NCI-H446 treated with DMSO at 0.1 percent for 48 hours (cell line): ENCODE measurements at regions not wholly inside any gene's neighbourhood (a gene's known extent, or its start where the extent isn't known, plus 50 kb on each side); places are given as distances from the start of the nearest gene placed in this dataset.

Experiments
- DNase-seq: peaks from one replicate; lab custom pipeline; 2025; lab: John Stamatoyannopoulos, UW

DNA sequence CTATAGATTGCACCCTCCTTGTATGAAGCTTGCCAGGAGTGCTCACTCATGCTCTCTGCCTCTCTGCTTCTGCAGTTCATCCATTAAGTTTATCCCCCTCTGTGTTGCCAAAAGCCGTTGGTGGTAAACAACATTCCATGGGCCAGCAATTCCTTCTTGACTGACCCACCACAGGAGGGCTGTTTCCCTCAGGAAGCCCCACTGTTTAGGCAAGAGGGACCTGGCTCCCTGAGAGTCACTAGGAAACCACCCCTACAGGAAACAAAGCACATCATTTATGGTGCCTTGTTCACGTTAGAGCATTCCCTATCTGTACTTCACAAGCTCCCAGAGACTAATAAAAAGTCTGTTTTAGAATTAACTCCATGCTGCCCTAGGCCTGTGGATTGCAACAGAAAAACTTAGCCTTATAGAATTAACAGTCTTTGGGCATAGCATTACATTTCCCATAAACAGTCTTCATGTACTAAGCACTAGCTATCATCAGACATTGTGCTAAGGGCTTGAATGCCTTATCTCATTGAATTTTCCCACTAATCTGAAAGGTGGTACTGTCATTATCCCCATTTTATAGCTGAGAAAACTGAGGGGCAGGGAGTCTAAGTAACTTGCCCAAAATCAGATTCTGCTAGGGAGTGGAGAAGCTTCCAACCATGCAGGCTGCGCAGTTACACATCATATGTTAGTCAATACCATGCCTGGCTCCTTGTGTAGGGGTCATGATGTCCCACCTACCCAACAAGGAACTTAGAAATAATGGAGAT lies 149.9 kb downstream of the SHQ1 start:
- no peak for DNase-seq

DNA sequence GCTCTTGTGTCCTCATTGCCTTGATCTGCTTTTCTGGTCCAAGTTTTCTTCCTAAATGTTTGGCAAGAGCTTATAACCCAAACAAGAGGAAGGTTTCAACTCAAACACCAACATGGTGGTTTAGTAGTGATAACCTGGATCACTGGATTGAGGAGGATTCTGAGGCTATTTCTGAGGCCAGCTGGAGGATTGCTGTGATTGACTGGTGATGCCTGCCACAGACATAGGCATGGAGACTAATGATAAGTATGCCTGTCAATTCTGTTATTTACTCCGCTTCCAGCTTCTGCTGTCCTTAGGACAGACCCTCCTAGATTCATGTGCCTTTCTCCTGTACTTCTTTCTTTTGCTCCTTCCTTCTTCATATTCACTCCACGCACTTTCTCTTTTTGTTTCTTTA lies 150.5 kb downstream of the SHQ1 start:
- no peak for DNase-seq

DNA sequence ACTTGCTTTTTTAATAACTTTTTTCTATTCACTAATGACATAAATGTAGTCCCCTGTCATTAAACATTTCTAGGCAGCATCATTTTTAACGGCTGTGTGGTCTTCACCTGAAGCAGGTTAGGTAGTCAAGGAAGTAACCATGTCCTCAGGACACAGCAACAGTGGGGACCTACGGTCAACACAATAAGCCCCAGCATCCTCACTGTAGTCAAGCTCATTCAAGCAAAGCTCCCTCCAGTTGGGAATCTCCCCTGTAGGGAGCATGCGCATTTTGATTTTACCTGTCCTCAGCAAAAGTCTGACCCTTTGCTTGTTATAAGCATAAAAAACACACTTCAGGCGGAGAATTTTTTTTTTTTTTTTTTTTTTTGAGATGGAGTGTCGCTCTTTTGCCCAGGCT lies 151.4 kb downstream of the SHQ1 start:
- DNase-seq = no peak

DNA sequence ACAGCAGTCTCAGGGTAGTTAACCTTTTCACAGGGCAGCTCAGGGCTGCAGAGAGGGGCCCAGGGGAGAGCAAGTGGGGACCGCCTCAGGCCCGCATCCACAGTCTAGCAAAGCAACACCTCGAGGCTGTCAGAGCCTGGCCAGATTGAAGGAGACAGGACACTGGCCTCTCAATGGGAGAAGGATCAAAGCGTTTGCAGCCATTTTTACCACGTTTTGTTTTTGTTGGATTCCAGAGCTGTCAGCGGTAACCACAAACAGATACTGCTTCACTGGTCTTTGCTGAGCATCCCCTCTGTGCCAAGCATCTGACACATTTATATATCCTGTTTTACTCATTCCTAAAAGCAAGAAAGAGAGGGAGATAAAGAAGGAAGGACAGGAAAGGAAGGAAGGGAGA lies 153.8 kb downstream of the SHQ1 start:
- DNase-seq = no peak

DNA sequence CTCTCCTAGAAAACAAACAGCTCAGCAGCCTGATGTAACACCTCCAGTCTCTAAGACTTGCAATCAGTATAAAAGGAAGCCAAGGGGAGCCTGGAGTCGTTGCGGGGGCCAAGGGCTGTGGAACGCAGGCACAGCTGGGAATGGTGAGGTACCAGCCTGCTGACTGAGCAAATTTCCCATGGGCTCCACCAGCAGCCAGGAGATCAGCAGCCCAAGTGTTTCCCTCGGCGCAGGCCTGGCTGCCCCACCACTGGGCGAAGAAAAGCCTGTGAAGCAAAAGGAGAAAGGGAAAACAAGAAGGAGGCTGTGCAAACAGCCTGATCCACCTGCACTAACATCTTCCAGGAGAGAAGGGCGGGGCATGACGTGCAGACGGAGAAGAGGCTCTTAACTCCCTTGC lies 155.3 kb downstream of the SHQ1 start:
- DNase-seq = no peak

DNA sequence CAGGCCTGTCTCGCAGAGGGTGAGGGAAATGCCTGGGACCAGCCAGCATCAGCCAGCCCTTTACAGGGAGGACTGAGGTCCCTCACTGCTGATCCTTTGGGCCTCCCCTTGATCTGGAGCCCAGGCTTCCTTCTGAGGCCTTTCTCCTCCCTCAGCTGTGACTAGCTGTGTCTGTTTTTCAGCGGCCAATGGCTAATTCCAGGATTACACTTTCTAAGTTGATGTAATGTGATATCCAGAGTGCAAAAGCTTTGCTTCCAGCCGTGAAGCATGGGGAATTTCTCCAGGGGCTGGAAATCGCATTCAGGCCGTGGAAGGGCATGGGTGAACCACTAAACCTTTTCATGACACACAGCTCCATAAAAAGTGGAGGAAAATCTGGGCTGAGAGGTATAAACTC lies 157.6 kb downstream of the SHQ1 start:
- DNase-seq = no peak

DNA sequence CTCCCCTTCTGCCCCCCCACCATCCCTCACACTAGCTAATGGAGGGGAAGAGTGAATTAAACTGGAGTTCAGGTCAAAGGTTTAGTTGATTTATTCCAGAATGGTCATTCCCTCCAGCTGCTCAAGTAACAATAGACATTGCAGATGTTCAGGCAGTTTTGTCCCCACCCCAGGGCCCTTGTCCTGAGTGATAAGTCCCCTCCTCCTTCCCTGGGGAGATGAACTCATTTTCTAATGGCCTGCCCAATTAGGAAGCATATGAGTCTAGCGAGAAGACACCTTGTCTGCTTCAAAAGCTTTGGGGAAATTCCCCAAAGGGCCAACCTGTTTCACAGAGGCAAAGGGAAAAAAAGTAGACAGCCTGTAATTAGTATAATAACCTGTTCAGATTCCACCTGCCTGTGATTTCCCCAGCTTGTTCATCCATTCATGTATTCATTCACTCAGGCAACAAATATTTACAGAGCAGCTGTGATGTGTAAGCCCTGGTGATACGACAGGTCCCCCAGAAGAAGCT lies 165.3 kb downstream of the SHQ1 start:
- no peak for DNase-seq

DNA sequence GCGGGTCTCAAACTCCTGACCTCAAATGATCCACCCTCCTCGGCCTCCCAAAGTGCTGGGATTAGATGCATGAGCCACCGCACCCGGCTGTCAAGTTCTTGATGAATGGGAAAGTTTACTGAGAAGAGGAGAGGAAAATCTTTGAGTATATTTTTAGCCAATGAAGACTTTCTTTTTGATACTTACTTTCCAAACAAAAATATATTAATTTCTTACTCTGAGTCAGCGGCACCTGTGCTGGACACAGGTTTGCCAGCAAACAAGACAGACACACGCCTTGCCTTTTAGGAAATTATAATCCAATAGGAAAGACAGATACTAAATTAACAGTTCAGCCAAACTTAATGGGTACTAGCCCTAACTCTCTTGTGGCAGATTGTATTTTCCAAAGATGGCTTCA lies 166.6 kb downstream of the SHQ1 start:
- no peak for DNase-seq

DNA sequence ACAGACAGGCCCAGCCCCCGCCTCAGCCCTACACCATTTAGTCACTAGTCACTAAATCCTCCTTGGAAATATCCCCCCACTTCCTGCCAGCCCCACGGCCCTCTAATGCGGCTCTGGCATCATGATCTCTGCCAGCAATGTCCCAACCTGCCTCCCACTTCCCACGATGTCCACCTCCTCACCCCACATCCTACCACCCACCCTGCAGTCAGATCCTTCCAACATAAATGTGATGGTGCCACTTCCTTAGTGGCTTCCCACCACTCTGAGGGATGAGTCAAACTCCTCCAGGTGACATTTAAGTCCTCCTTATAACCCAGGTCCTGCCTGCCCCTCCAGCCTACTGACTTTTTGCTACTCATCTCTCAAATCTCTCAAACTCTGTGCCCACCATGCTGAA lies 167.5 kb downstream of the SHQ1 start:
- DNase-seq = no peak

DNA sequence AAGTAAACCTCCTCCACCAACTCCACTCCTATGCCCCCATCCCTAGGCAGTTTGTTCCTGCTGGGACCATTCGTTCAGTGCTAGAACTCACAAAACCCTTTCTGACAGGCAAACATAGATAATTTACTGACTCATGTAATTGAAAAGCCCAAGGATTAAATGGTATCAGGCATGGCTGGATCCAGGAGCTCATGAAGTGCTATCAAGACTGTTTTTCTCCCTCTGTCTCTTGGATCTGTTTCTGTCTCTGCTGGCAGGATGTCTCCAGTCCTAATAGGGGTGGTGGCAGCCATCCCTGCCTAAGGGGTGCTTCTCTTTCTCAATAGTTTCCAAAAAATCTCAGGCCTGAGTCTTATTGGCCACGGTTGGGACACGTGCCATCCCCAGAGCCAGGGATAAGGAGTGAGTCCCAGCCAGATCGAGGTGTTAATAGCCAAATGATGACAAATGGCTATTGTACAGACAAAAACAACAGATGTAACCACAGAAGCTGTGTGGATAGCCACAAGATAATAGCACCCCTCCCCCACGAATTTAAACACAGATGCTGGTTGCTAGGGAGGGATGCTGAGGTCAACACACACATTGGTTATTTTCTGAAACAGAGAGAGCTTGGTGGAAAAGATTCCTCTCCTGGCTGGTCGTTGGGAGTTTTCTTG lies 168.6 kb downstream of the SHQ1 start:
- peak; percentile 93 for DNase-seq

DNA sequence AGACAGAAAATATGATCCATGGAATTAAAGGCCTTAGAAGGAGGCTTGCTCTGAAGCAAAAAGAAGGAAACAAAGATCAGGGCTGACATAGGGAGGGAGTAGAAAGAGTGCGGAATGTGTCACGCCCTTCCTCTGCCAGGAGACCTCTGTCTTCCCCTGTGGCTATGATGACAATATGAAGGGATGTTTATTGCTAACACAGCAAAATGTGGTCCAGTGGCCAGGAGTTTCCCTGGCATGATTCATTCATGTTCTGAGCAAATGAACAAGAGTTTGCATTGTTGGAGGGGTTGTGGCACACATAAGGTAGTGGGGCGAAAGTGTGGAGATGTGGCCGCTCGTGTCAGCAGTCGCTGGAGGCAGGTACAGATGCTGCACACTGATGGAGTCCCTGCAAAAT lies 169.4 kb downstream of the SHQ1 start:
- no peak for DNase-seq

DNA sequence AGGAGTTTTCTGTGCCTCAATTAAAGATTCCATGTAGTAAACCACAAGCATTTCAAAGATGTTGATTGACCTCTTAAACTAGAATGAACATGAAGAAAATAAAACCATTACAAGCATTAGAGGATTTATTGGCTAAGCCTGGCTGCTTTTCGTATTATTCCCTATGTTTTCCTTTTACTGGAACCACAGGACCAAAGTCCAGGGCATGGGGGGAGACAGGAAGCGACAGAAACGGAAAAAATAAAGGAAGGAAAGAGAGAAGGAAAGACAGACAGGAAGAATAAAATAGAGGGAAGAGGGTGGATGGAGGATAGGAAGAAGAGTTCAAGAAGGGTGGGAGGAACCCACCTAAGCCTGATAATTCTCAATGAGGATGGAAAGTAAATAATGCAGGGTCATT lies 169.9 kb downstream of the SHQ1 start:
- DNase-seq = no peak

DNA sequence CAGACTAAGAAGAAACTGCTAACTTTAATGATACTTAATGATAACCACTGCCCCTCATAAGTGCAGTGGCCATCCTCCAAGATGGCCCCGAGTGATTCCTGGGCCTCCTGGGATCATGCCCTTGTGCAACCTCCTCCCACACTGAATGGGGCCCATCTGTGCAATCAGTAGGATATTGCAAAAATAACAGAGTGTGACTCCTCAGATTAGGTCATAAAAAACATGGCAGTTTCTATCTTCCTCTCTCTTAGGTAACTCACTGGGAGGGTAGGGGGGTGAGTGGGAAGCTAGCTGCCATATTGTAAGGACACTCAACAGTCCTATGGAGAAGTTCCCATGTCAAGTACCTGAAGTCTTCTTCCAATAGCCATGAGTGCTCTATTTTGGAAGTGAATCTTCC lies 173.0 kb downstream of the SHQ1 start:
- DNase-seq = no peak

DNA sequence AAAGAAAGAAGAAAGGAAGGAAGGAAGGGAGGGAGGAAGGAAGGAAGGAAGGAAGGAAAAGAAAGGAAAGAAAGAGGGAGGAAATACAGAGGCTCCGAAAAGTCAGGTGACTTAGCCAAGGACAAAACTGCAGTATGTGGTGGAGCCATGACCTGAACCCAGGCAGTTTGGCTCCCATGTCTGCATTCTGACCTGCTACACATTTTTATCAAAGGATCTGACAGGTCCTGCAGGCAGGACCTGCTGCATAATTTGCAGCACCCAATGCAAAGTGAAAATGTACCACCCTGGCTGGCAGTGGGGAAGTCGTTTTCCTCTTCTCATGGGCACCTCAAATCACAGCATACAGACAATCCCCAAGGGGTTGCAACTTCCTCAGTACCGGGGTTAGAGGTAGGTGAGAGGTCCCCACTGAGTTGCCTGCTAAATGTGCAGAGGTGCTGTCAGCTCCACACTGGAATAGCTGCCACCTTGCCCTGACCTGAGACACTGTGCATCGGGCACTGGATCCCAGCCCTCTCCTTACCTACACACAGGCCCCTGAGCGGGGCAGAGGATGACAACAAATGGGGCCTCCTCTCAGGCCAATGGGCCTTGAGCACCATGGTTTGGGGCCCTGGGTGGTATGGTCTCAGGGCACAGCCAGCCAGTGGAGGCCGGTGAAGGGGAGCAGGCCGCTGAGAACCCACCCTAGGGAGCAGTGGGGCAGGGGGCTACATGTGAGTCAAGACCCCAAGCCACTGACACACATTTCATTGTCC lies 175.1 kb downstream of the SHQ1 start:
- DNase-seq = no peak

DNA sequence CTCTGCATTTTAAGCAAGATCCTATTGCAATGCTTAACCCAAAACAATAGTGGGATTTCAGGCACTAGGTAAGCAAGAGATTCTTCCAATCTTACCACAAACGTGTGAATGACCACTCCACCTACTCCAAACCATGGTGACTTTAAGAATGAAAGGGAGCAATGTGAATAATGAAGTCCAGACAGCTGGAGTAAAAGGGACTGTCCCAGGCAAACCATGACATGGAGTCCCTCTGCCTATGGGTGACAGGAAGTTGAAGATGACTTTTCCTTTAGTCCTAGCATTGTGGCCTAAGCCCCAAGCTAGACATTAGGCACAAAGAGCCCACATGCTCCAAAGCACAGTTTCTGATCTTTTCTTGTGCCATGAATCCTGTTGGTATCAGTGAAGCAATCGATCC lies 179.0 kb downstream of the SHQ1 start:
- no peak for DNase-seq

DNA sequence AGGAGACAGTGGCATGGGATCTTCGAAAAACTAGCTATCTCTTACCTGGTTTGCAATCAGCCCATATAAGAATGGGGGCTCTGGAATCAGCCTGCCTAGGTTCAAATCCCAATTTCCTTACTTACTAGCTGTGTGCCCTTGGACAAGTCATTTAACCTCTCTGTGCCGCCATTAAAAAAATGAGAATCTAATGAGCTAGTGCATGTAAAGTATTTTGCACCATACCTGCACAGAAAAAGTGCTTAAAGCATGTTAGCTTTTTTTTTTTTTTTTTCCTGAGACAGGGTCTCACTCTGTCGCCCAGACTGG lies 181.8 kb downstream of the SHQ1 start:
- no peak for DNase-seq

DNA sequence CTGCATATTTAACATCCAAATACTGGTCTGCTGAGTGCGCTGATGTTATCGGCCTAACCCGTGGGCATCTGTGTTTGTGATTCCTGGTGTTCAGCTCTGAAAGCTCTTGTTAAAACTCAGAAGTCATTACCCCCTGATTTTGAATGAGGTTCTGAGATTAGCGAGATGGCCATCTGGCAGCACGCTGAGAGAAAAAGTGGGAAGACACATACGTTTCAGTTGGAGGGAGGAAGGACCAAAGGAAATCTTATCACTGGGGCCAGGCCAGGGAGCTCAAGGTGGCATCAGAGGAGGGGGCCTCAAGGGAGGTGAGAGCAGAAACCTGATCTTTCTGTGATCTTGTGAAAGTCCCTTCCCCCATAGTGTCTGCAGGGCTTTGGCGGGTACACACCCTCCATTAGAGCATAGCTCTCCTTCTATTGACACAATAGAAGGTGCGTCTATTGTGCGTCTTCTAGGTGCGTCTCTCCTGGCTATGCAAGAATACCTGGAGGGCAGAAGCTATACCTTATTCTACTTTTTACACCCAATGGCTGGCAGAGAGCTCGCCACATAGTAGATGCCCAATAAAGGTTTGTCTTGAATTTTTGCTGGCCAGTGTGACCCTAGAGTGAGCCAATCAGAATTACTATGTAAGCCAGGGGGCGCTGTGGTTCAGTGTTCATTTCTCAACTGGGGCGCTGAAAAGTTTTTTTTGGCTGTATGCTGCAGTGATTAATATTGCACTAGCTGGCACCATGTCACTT lies 182.4 kb downstream of the SHQ1 start:
- no peak for DNase-seq

DNA sequence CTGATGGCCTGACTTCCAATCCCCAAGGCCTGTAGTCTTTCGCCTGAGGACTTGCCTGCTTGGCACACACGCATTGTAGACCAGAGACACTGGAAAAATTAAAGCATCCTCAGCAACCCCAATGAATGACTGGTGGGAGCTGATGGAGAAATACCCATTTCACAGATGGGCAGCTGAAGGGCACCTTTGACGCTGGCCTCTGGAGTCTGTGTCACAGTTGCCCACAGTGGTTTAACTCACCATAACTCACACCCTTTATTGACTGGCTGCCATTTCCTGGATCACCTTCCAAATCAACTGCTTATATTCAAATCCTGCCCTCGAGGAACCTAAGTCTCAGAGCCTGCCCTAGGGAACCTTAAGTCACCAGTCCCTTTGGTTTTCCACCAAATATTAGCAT lies 183.1 kb downstream of the SHQ1 start:
- no peak for DNase-seq

DNA sequence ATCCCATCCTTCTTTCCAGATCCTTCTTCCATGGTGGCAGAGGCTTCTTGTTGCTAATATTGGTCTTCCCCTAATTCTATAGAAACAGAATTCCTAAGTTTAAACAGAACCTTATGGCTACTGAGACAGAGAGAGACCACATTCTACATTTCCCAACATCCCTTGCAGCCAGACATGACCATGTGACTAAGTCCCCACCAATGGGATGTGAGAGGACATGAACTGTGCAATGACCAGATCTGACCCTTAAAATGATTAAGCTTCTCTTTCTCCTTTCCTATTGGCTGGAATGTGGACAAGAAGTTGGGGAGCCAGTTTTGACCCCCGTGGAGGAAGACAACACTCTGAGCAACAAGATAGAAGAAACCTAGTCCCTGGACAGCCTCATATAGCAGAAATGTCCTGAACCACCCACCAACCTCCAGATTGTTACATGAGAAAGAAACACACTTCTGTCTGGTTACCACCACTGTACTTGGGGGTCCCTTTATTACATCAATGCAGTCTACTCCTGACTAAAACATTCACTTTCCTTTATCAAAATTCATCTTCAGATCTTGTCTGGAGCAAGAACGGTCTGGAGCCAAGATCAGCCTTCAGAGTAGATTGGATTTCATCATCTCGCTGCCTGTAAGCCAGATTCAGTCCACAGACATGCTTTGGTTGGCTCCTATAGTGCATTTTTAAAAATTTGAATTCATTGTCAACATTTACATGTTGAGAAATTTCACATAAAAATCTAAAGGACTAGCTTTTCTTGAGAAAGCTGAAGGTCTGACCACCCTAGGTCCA lies 183.9 kb downstream of the SHQ1 start:
- no peak for DNase-seq

DNA sequence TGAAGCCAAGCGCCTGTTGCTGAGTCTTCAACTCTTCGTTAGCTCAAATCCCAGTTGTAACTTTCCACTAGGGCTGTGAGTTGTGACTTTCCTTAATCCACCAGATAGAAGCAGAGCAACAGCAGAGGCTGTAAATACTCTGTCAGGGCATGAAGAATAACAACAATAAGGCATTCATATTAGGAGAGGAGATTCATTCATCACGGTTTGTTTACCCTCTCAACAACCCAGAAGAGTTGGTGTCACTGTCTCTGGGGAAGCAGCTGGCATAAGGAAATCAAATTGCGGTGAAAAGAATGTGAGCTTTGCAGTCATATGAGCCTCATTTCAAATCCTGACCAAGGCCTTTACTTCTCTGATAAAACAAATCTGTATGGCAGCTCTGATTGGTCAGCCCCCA lies 184.8 kb downstream of the SHQ1 start:
- DNase-seq = no peak

DNA sequence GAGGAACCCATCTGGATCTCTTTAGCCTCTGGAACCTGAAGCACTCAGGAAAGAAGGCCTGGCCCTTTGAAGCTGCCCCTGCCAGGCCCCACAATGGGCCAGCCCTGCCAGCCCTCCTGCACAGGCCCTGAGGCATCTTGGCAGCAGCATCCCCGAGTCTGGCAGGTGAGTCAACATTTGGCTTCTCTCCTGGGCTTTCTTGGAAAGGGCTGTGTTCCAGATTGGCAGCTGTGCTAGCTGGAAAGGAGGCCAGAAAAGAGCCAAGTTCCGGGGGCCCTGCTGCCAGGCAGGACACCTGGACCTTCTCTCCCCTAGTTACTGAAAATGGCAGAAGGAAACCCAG lies 187.2 kb downstream of the SHQ1 start:
- DNase-seq = peak; percentile 92
